GM12878 (cell line): ENCODE measurements at regions not wholly inside any gene's neighbourhood (a gene's known extent, or its start where the extent isn't known, plus 50 kb on each side); places are given as distances from the start of the nearest gene placed in this dataset.

Experiments
- CUX1 ChIP-seq: IDR thresholded peaks from 2 replicates; pipeline ENCODE4 v1.6.1; 2012; ENCODE audit warnings: improper control_type of control experiment, low read depth, low read length; ENCODE audit not compliant: insufficient replicate concordance
- FOS ChIP-seq: IDR thresholded peaks from 3 replicates; pipeline ENCODE4 v1.6.1; 2011; ENCODE audit warnings: borderline replicate concordance; ENCODE audit not compliant: insufficient read length; ENCODE audit errors: extremely low read depth
- MTA2 ChIP-seq: fragments of 450-650 bp; IDR thresholded peaks from 2 replicates; pipeline ENCODE4 v1.6.1; 2016; ENCODE audit warnings: low read depth, mild to moderate bottlenecking, moderate library complexity
- NR2C1 ChIP-seq: fragments of 450-650 bp; IDR thresholded peaks from 2 replicates; pipeline ENCODE4 v1.6.1; 2017; ENCODE audit warnings: antibody characterized with exemption, mild to moderate bottlenecking, moderate library complexity
- POLR2AphosphoS5 ChIP-seq: IDR thresholded peaks from 2 replicates; pipeline ENCODE4 v1.6.1; 2011; ENCODE audit warnings: mild to moderate bottlenecking, low read length, inconsistent platforms
- SIN3A ChIP-seq: IDR thresholded peaks from 2 replicates; pipeline ENCODE4 v1.6.1; 2012; ENCODE audit warnings: low read depth, low read length, improper control_type of control experiment
- TF ChIP-seq, protein P1 (sequence below): fragments of 450-650 bp; IDR thresholded peaks from 2 replicates; pipeline ENCODE4 v1.6.1; 2017; ENCODE audit warnings: mild to moderate bottlenecking, moderate library complexity

DNA sequence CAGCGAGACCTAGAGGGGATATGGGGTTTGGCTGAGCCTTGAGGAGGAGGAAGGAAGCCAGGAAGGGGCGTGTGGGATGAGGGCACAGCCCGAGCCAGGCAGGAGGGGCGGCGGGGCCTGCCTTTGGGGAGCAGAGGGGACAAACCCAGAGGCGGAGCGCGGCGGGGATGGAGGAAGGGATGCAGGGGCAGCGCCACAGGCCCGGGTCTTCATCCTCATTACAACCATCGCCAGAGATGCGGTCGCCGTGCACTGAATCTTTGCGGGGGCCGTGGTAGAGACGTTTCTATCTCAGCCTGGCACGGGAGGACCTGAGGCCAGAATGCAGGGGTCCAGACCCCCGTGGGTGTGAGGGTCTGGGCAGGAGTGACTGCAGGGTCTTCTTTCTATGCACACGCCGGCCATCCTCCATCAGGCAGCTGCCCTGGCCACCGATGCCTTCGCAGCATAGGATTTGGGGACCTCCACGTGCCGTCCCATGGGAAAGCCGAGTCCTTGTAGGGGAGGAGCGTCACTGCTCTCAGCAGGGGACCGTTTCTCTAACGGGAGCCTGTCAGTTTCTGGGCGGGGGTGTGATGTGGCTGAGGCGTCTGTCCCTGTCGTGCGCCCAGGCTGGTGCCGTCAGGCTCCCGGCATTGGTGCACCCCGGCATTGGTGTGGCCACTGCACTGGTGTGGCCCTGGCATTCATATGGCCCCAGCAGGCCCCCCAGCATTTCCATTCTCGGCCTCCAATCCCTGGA, 1267.9 kb downstream of the BRD1 start (continued):
- TF ChIP-seq FOS, result no peak
- TF ChIP-seq POLR2AphosphoS5, result no peak
- TF ChIP-seq MTA2, result no peak
- no peak for TF ChIP-seq NR2C1
- TF ChIP-seq CUX1, result no peak
- TF ChIP-seq SIN3A, result no peak
- TF ChIP-seq, protein P1, sequence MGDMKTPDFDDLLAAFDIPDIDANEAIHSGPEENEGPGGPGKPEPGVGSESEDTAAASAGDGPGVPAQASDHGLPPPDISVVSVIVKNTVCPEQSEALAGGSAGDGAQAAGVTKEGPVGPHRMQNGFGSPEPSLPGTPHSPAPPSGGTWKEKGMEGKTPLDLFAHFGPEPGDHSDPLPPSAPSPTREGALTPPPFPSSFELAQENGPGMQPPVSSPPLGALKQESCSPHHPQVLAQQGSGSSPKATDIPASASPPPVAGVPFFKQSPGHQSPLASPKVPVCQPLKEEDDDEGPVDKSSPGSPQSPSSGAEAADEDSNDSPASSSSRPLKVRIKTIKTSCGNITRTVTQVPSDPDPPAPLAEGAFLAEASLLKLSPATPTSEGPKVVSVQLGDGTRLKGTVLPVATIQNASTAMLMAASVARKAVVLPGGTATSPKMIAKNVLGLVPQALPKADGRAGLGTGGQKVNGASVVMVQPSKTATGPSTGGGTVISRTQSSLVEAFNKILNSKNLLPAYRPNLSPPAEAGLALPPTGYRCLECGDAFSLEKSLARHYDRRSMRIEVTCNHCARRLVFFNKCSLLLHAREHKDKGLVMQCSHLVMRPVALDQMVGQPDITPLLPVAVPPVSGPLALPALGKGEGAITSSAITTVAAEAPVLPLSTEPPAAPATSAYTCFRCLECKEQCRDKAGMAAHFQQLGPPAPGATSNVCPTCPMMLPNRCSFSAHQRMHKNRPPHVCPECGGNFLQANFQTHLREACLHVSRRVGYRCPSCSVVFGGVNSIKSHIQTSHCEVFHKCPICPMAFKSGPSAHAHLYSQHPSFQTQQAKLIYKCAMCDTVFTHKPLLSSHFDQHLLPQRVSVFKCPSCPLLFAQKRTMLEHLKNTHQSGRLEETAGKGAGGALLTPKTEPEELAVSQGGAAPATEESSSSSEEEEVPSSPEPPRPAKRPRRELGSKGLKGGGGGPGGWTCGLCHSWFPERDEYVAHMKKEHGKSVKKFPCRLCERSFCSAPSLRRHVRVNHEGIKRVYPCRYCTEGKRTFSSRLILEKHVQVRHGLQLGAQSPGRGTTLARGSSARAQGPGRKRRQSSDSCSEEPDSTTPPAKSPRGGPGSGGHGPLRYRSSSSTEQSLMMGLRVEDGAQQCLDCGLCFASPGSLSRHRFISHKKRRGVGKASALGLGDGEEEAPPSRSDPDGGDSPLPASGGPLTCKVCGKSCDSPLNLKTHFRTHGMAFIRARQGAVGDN, result no peak
- TF ChIP-seq, all 136 proteins: peak for 0
